ENCODE measurements at regions not wholly inside any gene's neighbourhood (a gene's known extent, or its start where the extent isn't known, plus 50 kb on each side); places are given as distances from the start of the nearest gene placed in this dataset.

- no peak for TF ChIP-seq CTCF (IDR thresholded peaks at IDR 0.05)
- TF ChIP-seq POLR2A (IDR thresholded peaks at IDR 0.05) = no peak
Observed at GRCh38 chr3:124119056-124119716, 127.3 kb upstream of the ROPN1 start.
